G401.6 (cell line): ENCODE measurements at regions not wholly inside any gene's neighbourhood (a gene's known extent, or its start where the extent isn't known, plus 50 kb on each side); places are given as distances from the start of the nearest gene placed in this dataset.

Experiments
- FAIRE-seq: peaks from 2 replicates; lab custom pipeline; 2012; peaks lifted over from hg19 to GRCh38; lab: Jason Lieb, UNC

- no peak for FAIRE-seq
These were observed 372.0 kb downstream of the ETS1 start for GRCh38 chr11:128215238-128215882.

GRCh38 chr11:128214263-128214662 is 373.1 kb downstream of the ETS1 start:
- no peak for FAIRE-seq

GRCh38 chr11:128213461-128213860 is 373.9 kb downstream of the ETS1 start:
- FAIRE-seq: no peak

GRCh38 chr11:128212324-128212723 is 375.0 kb downstream of the ETS1 start:
- no peak for FAIRE-seq

- FAIRE-seq: no peak
These were observed 377.0 kb downstream of the ETS1 start for GRCh38 chr11:128210148-128210940.

- no peak for FAIRE-seq
These were observed 378.3 kb downstream of the ETS1 start for GRCh38 chr11:128209138-128209435.

- FAIRE-seq: no peak
These were observed 378.8 kb downstream of the ETS1 start for GRCh38 chr11:128208329-128209137.

GRCh38 chr11:128207861-128208321 is 379.5 kb downstream of the ETS1 start:
- FAIRE-seq: no peak

GRCh38 chr11:128206461-128206860 is 380.9 kb downstream of the ETS1 start:
- no peak for FAIRE-seq

- FAIRE-seq: no peak
These were observed 381.6 kb downstream of the ETS1 start for GRCh38 chr11:128205796-128206195.

GRCh38 chr11:128204898-128205297 is 382.5 kb downstream of the ETS1 start:
- no peak for FAIRE-seq

- no peak for FAIRE-seq
These were observed 385.6 kb downstream of the ETS1 start for GRCh38 chr11:128201801-128202200.

- FAIRE-seq: no peak
These were observed 386.3 kb downstream of the ETS1 start for GRCh38 chr11:128201009-128201408.

GRCh38 chr11:128200467-128200866 is 386.9 kb downstream of the ETS1 start:
- FAIRE-seq: no peak

- FAIRE-seq: no peak
These were observed 389.1 kb downstream of the ETS1 start for GRCh38 chr11:128198216-128198772.

GRCh38 chr11:128196235-128196634 is 391.1 kb downstream of the ETS1 start:
- no peak for FAIRE-seq

GRCh38 chr11:128195756-128196155 is 391.6 kb downstream of the ETS1 start:
- FAIRE-seq: no peak

- no peak for FAIRE-seq
These were observed 392.2 kb downstream of the ETS1 start for GRCh38 chr11:128195057-128195751.

- FAIRE-seq: no peak
These were observed 393.1 kb downstream of the ETS1 start for GRCh38 chr11:128194216-128194615.

GRCh38 chr11:128193615-128194014 is 393.7 kb downstream of the ETS1 start:
- no peak for FAIRE-seq

GRCh38 chr11:128190312-128190711 is 397.0 kb downstream of the ETS1 start:
- no peak for FAIRE-seq

- FAIRE-seq: no peak
These were observed 397.5 kb downstream of the ETS1 start for GRCh38 chr11:128189823-128190222.
